Memory B cell (primary cell): ENCODE measurements at regions not wholly inside any gene's neighbourhood (a gene's known extent, or its start where the extent isn't known, plus 50 kb on each side); places are given as distances from the start of the nearest gene placed in this dataset.
"Not testable (repeated sequence)": the region's sequence is repeated elsewhere in the genome, so short reads cannot be mapped to it uniquely, and the experiment has no call there.

ENCODE experiments used
- ATAC-seq: fragments of 150-1000 bp; cut with Tn5 transposase; 2 replicates; pipeline ENCODE4 v1.10.0; 2021; ENCODE audit warnings: low read depth, mild to moderate bottlenecking, moderate library complexity
- DNase-seq, 2 donors: peaks; one replicate each; pipeline ENCODE4 v3.0.0; 2022; ENCODE audit warnings: low spot score in 2 of 2
- H3K27ac Mint-ChIP-seq: one replicate; pipeline ENCODE4 v1.8.0; 2022; ENCODE audit warnings: mild to moderate bottlenecking, moderate library complexity, mixed read lengths
- H3K27me3 Mint-ChIP-seq: one replicate; pipeline ENCODE4 v1.8.0; 2022; ENCODE audit warnings: mixed read lengths
- H3K36me3 Mint-ChIP-seq: one replicate; pipeline ENCODE4 v1.8.0; 2022; ENCODE audit warnings: mild to moderate bottlenecking, mixed read lengths
- H3K4me1 Mint-ChIP-seq: one replicate; pipeline ENCODE4 v1.8.0; 2022; ENCODE audit warnings: mixed read lengths
- H3K4me3 Mint-ChIP-seq: one replicate; pipeline ENCODE4 v1.8.0; 2022; ENCODE audit warnings: mild to moderate bottlenecking, moderate library complexity, mixed read lengths
- H3K9me3 Mint-ChIP-seq: one replicate; pipeline ENCODE4 v1.8.0; 2022; ENCODE audit warnings: mixed read lengths

DNA sequence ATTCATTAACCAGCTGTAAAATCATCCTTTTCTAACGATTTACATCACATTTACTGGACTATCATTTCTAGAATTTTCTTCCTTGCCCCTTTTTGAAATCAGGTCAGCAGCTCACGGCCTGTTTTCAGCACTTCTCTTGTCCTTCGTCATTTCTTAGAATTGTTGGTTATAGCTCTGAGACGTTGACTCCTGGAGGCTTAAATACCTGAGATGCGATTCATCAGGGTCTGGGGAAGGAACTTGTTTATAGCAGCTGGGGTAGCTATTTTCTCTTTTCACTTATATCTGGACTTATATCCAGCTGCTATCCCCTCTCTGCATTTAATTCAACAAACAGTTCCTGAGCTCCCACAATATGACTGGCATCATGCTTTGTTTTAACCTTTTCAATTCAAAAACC, 338.7 kb upstream of the TNRC6C start:
- no peak overlapping the region for H3K4me3 Mint-ChIP-seq

DNA sequence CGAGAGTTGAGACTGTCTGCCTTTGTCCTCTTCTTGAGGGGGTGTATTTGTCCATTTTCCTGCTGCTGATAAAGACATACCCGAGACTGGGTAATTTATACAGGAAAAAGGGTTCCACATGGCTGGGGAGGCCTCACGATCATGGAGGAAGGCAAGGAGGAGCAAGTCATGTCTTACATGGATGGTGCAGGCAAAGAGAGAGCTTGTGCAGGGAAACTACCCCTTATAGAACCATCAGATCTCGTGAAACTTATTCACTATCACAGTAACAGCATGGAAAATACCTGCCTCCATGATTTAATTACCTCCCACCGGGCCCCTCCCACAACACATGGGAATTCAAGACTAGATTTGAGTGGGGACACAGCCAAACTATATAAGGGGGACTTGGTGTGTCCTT, 338.2 kb upstream of the TNRC6C start:
- H3K27me3 Mint-ChIP-seq, result peaks cover 21% of the 10 kb centered on the region
- no peak overlapping the region for H3K27ac Mint-ChIP-seq
- no peak overlapping the region for H3K4me3 Mint-ChIP-seq
- DNase-seq, result no peak
- H3K36me3 Mint-ChIP-seq, result no peaks in the 10 kb centered on the region
- no peaks in the 10 kb centered on the region for H3K9me3 Mint-ChIP-seq
- H3K4me1 Mint-ChIP-seq, result peaks cover 4% of the 10 kb centered on the region
- ATAC-seq, result no peak

More for the DNA sequence above, 338.7 kb upstream of the TNRC6C start:
- Mint-ChIP-seq H3K27me3 (peaks cover 20% of the 10 kb centered on the region), H3K27ac (no peak overlapping the region), H3K4me1 (peaks cover 4% of the 10 kb centered on the region), H3K36me3 (no peaks in the 10 kb centered on the region), H3K9me3 (no peaks in the 10 kb centered on the region)
- ATAC-seq (no peak), DNase-seq (no peak)

DNA sequence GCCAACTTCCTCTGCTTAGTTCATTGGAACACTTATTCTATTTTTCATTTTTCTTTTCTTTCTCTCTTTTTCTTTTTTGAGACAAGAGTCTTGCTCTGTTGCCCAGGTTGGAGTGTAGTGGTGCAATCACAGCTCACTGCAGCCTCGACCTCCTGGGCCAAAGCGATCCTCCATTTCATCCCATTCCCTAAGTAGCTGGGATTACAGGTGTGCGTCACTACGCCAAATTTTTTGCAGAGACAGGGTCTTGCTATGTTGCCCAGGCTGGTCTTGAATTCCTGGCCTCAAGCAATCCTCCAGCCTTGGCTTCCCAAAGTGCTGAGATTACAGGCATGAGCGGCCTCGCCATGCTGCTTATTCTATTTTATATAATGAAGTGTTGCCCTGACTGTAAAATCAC, 336.4 kb upstream of the TNRC6C start:
- ATAC-seq, H3K4me3 Mint-ChIP-seq, H3K36me3 Mint-ChIP-seq, H3K4me1 Mint-ChIP-seq, DNase-seq, H3K9me3 Mint-ChIP-seq, H3K27ac Mint-ChIP-seq: not testable (repeated sequence)
- H3K27me3 Mint-ChIP-seq, result peaks cover 20% of the 10 kb centered on the region

DNA sequence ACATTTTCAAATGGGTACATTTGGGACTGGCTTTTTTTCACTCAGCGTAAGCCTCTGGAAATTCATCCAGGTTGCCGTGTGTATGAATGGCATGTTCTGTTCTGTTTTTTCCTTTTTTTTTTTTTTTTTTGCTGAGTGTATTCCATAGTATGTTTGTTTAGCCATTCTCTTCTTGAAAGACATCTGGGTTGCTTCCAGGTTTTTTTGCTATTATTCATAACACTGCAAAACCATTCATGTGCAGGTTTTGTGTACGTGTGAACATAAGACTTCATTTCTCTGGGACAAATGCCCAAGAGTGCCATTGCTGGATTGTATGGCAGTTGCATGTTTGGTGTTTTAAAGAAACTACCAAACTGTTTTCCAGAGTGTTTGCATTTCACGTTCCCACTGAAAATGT, 335.9 kb upstream of the TNRC6C start:
- Mint-ChIP-seq H3K36me3 (no peaks in the 10 kb centered on the region), H3K27ac (no peak overlapping the region), H3K4me1 (peaks cover 3% of the 10 kb centered on the region), H3K27me3 (peaks cover 18% of the 10 kb centered on the region), H3K4me3 (no peak overlapping the region), H3K9me3 (peaks cover 3% of the 10 kb centered on the region)
- no peak for ATAC-seq
- no peak for DNase-seq

DNA sequence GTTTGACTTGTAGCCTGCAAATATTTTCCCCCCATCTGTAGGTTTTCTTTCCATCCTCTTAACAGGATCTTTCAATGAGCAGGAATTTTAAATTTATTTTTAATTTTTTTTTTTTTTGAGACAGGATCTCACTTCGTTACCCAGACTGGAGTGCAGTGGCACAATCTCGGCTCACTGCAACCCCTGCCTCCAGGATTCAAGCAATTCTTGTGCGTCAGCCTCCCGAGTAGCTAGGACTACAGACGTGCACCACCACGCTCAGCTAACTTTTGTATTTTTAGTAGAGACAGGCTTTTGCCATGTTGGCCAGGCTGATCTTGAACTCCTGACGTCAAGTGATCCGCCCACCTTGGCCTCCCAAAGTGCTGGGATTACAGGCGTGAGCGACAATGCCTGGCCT, 335.2 kb upstream of the TNRC6C start:
- ATAC-seq, H3K4me1 Mint-ChIP-seq, H3K4me3 Mint-ChIP-seq, H3K27ac Mint-ChIP-seq, H3K9me3 Mint-ChIP-seq, DNase-seq, H3K36me3 Mint-ChIP-seq: not testable (repeated sequence)
- peaks cover 18% of the 10 kb centered on the region for H3K27me3 Mint-ChIP-seq

DNA sequence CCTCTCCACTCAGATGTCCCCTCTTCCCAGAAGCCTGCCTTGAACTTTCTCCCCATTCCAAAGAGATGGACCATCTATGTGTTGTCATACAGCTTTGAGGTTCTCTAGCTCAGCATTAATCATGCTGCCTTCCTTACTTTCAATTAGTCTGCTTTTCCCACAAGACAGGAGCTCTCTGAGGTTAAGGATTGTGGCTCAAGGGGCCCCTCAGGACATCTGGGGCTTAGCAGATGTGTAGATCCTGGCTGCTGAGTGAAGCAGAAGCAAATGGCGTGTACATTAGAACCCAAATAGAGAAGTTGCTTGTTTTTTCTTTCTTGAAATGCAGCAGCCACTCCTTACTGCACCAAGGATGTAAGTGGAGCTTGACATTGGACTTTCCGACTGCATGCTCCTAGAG, 330.5 kb upstream of the TNRC6C start:
- DNase-seq (no peak), ATAC-seq (no peak)
- H3K4me3 Mint-ChIP-seq, result no peak overlapping the region
- H3K36me3 Mint-ChIP-seq, result no peaks in the 10 kb centered on the region
- H3K27ac Mint-ChIP-seq, result no peak overlapping the region
- H3K27me3 Mint-ChIP-seq, result peaks cover 12% of the 10 kb centered on the region
- no peaks in the 10 kb centered on the region for H3K4me1 Mint-ChIP-seq
- H3K9me3 Mint-ChIP-seq, result peaks cover 7% of the 10 kb centered on the region

DNA sequence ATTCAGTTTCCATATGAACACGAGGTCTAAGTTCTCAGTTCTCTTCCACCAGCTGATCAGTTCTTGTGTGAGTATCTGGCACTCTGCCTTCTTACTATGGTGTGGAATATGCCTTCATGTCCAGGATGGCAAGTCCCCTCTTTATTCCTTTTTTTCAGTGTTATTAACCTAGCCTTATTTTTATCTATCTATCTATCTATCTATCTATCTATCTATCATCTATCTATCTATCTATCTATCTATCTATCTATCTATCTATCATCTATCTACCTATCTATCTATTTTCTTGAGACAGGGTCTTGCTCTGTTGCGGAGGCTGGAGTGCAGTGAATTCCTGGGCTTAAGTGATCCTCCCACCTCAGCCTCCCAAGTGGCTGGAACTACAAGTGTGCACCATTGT, 329.2 kb upstream of the TNRC6C start:
- H3K27ac Mint-ChIP-seq, H3K36me3 Mint-ChIP-seq, DNase-seq, H3K9me3 Mint-ChIP-seq, H3K4me1 Mint-ChIP-seq, ATAC-seq, H3K4me3 Mint-ChIP-seq: not testable (repeated sequence)
- peaks cover 15% of the 10 kb centered on the region for H3K27me3 Mint-ChIP-seq

DNA sequence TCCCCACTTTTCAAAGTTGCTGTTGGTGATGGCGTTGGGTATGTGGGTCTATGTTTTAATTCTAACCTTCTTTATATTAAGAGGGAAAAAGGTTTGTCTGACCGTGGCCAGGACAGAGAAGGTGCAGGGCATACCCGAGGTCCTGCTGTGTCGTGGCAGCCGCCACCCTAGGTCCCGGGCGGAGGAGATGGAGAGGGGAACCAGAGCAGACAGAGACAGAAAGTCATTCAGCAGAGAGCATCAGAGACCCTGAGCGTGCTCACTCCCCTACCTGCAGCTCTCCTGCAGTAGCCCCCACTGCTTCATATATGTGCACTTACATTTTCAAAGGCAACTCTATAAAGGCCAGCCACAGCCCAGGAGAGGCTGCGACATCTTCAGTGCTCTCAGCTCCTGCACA, 327.2 kb upstream of the TNRC6C start:
- H3K27ac Mint-ChIP-seq, result no peak overlapping the region
- DNase-seq, result no peak
- no peak for ATAC-seq
- H3K27me3 Mint-ChIP-seq, result peaks cover 25% of the 10 kb centered on the region
- no peaks in the 10 kb centered on the region for H3K4me1 Mint-ChIP-seq
- H3K4me3 Mint-ChIP-seq, result no peak overlapping the region
- H3K36me3 Mint-ChIP-seq, result no peaks in the 10 kb centered on the region
- peaks cover 7% of the 10 kb centered on the region for H3K9me3 Mint-ChIP-seq

DNA sequence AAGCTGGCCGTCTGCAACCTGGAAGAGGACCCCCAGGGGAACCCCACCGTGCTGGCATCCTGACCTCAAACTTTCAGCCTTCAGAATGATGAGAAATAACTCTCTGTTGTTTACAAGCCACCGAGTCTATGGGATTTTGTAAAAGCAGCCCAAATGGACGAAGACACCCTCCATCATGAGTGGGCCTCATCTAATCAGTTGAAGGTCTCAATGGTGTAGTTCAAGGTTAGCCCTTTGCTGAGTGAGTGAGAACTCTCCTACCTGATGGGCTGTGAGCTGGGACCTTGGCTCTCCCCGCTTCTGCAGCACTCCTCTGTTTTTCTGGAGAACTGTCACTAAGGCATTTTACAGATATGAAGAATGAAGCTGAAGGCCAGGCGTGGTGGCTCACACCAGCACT, 325.9 kb upstream of the TNRC6C start:
- H3K4me1 Mint-ChIP-seq, result no peaks in the 10 kb centered on the region
- H3K9me3 Mint-ChIP-seq, result peaks cover 3% of the 10 kb centered on the region
- H3K27ac Mint-ChIP-seq, result no peak overlapping the region
- no peaks in the 10 kb centered on the region for H3K36me3 Mint-ChIP-seq
- H3K27me3 Mint-ChIP-seq, result peaks cover 24% of the 10 kb centered on the region
- H3K4me3 Mint-ChIP-seq, result no peak overlapping the region
- DNase-seq, result no peak
- no peak for ATAC-seq

DNA sequence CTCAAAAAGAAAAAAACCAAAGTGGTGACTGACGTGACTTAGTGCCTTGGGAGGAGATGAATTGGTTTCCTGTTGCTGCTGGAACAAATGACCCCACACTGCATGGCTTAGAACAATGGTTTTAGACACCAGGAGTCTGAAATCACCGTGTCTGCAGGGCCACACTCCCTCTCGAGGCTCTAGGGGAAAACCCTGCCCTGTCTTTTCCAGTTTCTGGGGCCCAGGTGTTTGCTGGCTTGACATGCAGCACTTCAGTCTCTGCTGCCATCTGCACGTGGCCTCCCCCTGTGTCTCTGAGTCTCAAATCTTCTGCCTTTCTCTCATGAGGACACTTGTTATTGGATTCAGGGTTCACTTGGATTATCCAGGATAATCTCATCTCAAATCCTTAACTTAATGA, 323.8 kb upstream of the TNRC6C start:
- H3K27ac Mint-ChIP-seq, result peak overlapping the region; percentile 58

DNA sequence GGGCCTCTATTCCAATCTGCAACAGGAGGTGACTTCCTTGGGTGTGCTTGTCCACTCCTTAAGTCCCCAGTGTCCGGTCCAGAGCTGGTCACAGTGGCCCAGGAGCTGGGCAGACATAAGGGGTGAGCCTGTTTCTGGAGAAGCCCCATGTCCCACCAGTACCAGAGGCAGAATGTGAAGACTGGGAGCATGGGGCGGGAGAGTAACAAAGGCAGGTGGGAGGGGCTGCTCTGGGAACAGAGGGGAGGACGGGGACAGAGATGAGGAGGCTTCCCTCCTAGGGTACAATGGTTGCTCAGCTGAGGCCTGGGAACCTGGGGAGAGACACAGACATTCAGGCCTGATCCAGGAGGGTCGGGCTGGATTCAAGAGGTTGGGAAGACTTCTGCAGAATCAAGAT, 323.3 kb upstream of the TNRC6C start:
- peak overlapping the region; percentile 58 for H3K27ac Mint-ChIP-seq

More for the DNA sequence above, 323.8 kb upstream of the TNRC6C start:
- no peaks in the 10 kb centered on the region for H3K9me3 Mint-ChIP-seq
- H3K4me3 Mint-ChIP-seq, result no peak overlapping the region
- peaks cover 2% of the 10 kb centered on the region for H3K4me1 Mint-ChIP-seq
- H3K27me3 Mint-ChIP-seq, result peaks cover 23% of the 10 kb centered on the region
- ATAC-seq (no peak), DNase-seq (no peak)
- no peaks in the 10 kb centered on the region for H3K36me3 Mint-ChIP-seq

DNA sequence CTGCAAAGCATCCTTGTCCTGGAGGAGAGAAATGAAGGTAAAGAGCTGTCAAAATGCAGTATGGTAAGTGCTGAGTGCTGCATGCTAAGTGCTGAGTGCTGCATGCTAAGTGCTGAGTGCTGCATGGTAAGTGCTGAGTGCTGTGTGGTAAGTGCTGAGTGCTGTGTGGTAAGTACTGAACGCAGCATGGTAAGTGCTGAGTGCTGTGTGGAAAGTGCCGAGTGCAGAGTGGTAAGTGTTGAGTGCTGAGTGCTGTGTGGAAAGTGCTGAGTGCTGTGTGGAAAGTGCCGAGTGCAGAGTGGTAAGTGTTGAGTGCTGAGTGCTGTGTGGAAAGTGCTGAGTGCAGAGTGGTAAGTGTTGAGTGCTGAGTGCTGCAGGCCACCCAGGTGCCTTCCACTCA, 322.7 kb upstream of the TNRC6C start:
- H3K27me3 Mint-ChIP-seq, result peaks cover 25% of the 10 kb centered on the region
- not testable (repeated sequence) for H3K36me3 Mint-ChIP-seq, H3K4me1 Mint-ChIP-seq, H3K27ac Mint-ChIP-seq, H3K9me3 Mint-ChIP-seq, DNase-seq, H3K4me3 Mint-ChIP-seq, ATAC-seq

More for the DNA sequence above, 323.3 kb upstream of the TNRC6C start:
- Mint-ChIP-seq H3K36me3 (peaks cover 2% of the 10 kb centered on the region), H3K4me3 (no peak overlapping the region), H3K27me3 (peaks cover 25% of the 10 kb centered on the region), H3K4me1 (peaks cover 5% of the 10 kb centered on the region), H3K9me3 (no peaks in the 10 kb centered on the region)
- ATAC-seq (no peak), DNase-seq (no peak)

DNA sequence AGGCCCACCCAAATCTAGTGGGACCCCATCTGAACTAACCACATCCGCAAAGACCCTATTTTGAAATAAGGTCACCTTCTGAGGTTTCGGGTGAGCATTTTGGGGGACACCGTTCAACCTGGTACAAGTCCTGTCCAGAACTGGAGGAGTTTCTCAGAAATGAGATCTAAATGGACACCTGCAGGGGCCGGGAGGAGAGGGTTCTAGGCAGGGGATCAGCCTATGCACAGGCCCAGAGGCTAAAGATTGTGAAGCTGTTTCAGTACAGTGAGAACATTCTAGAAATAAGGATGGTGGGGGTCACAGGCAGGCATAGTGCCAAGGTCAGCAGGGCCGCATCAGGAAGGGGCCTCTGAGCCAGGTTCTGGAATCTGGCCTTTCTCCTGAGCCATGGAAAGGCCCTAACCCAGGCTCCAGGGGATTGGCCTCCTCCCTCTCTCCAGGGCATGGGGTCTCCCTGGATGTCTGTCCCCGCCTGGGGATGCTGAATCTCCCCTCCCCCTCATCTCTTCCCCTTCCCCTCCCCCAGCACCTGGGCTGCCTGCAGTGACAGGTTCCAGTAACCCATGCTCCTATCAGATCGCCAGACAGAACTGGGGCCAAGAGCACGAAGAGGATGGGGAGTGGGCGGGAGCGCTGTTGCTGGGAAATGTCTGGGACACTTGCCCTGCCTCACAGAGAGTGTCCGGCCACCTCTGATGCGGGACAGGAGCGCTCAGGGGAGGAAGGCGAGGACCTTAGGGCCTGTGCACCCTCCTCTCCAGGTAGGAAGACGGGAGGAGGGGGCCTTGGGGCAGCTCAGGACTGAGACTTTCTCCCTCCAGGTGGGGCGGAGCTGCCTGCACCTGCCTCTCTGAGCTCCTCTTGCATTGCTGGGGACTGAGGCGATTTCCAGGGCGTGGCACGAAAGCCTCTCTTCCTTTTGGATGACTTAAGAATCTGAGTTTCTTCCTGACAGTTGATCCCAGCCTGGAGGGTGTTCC, 321.4 kb upstream of the TNRC6C start:
- peaks cover 2% of the 10 kb centered on the region for H3K36me3 Mint-ChIP-seq
- no peak for DNase-seq
- H3K27me3 Mint-ChIP-seq, result peaks cover 28% of the 10 kb centered on the region
- H3K4me1 Mint-ChIP-seq, result peaks cover 5% of the 10 kb centered on the region
- ATAC-seq, result no peak
- no peaks in the 10 kb centered on the region for H3K9me3 Mint-ChIP-seq
- no peak overlapping the region for H3K4me3 Mint-ChIP-seq
- H3K27ac Mint-ChIP-seq, result no peak overlapping the region

DNA sequence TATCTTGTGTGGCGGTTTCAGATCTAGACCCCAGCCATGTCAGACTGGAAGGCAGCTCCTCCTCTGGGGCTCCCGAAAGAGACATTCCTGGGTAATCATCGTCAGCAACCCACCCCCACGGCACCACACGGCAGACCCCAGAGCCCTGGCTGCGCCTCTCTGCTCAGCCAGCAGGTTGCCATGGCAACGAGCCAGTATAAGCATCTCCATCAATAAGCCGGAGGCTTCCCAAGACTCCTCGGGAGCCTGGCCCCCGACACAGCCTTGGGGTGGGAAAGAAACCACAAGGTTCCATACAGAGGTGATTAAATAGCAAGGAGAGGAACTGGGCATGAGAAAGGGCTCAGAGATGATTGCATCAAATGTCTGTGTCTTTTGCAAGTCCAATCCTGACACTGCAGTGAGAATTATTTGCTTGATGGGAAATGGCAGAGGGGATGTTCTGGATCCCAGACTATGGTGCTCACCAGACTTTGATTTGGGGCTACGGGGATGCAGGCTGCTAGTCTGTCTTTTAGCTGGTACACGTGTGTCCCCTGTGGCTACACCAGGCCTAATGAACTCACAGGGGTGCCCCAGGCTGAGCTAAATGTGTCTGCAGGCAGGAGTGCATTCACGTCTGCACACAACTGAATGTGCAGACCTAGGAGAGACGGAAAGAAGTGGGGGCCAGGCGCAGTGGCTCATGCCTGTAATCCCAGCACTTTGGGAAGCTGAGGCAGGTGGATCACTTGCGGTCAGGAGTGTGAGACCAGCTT, 320.5 kb upstream of the TNRC6C start:
- no peak for ATAC-seq
- Mint-ChIP-seq H3K27me3 (peaks cover 28% of the 10 kb centered on the region), H3K9me3 (no peaks in the 10 kb centered on the region), H3K27ac (no peak overlapping the region), H3K4me3 (no peak overlapping the region), H3K4me1 (peaks cover 5% of the 10 kb centered on the region), H3K36me3 (peaks cover 2% of the 10 kb centered on the region)
- no peak for DNase-seq
